Stimulated activated CD4-positive, alpha-beta T cell treated with anti-CD3 and anti-CD28 coated beads, Interleukin-15, amount 100 ng/mL, for 48 hours (primary cell): ENCODE measurements at regions not wholly inside any gene's neighbourhood (a gene's known extent, or its start where the extent isn't known, plus 50 kb on each side); places are given as distances from the start of the nearest gene placed in this dataset.
A peak's percentile ranks its signal among the peaks of the same experiment; 100 is the strongest.

Experiments
- DNase-seq, 2 donors: peaks; one replicate each; pipeline ENCODE4 v3.0.0-alpha.2; 2020; ENCODE audit warnings: low read depth in 2 of 2

DNA sequence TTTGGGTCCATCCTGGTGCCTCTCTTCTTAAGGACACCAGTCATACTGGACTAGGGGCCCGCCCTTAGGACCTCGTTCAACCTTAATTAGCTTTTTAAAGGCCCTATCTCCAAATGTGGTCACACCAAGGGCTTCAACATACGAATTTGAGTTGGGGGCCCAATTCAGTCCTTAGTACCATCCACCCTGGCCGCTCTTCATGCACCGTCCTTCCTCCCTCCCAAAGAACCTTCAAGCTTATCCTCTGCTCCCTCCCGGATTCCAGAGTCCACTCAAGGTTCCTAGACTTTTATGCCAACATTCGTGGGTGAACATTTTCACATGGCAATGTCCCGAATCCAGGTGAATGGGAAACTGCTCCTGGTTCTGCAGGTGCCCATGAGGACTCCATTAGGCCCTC lies 201.3 kb upstream of the IGF1R start:
- DNase-seq = no peak

DNA sequence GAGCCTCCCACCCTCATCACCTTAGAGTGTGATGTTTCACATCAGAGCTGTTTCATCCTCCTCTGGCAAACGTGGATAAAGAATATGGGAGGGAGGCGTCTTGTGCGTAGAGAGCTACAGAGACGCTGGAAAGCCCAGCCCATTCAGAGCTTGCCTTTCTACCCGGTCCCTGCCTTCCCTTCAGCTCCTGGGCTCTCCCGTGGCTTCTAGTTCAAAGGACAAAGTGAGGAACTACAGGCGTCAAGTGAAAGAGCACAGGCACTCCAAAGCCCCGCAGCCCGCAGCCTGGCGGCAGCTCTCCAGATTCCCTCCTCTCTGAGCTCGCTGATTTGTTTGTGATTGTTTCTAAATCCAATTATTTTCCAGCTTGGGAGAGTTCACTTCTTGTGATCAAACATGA lies 197.1 kb upstream of the IGF1R start:
- DNase-seq = no peak

GRCh38 chr15:98452238-98452637 lies 196.1 kb upstream of the IGF1R start:
- DNase-seq = no peak

DNA sequence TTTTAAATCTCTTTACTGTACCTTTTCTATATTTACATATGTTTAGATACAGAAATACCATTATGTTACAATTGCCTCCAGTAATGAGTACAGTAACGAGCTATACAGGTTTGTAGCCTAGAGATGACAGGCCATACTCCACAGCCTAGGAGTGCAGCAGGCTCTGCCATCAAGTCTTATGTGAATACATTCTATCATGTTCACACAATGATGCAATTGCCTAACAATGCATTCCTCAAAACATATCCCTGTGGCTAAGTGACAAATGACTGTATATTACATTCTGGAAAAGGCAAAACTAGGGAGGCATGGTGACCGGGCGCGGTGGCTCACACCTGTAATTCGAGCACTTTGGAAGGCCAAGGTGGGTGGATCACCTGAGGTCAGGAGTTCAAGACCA lies 192.4 kb upstream of the IGF1R start:
- no peak for DNase-seq

DNA sequence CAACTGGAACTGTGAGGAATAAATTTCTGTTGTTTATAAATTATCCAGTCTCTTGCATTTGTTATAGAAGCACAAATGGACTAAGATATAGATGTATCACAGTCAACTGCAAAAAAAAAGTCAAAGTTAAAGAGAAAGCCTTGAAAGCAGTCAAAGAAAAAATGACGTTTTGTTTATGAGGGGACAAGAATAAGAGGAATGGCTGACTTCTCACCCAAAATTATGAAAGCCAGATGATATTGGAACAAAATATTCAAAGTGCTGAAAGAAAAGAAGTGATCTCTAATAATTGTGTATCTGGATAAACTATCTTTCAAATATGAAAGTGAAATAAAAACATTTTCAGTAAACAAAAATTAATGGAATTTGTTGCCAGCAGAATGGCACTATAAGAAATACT lies 171.8 kb upstream of the IGF1R start:
- no peak for DNase-seq

DNA sequence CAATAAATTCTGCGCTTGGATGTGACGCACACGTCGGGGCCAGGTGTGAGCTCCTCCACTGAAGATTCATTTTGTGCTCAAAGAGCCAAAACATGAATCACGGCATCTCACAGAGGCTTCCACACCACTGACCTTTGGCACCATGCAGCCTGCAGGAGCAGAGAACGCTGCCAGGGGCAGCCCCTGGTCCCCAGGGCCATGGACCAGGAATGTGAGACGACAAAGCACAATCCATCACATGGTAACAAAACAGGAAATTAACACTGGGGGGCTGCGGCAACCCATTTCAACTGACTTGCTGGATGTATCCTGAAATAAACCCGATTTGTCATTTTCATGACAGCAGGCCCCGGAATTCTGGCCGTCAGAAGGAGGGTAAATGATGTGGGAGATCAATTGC lies 167.5 kb upstream of the IGF1R start:
- no peak for DNase-seq

DNA sequence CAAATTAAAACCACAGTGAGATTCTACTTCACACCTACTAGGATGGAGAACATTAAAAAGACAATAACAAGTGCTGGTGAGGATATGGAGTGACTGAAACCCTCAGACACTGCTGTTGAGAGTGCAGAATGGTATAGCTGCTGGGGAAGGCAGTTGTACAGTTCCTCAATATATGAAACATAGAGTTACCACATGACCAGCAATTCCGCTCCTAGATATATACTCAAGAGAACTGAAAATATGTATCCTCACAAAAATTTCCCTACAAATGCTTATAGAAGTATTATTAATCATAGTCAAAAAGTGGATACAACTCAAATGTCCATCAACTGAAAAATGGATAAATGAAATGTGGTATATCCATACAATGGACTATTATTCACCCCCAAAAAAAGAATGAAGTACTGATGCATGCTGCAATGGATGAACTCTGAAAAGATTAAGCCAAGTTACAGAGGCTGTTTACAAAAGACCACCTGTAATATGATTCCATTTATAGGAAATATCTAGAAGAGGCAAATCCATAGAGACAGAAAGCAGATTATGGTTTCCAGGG lies 164.7 kb upstream of the IGF1R start:
- no peak for DNase-seq

GRCh38 chr15:98484914-98485313 lies 163.4 kb upstream of the IGF1R start:
- DNase-seq = no peak

GRCh38 chr15:98485451-98485850 lies 162.9 kb upstream of the IGF1R start:
- no peak for DNase-seq

DNA sequence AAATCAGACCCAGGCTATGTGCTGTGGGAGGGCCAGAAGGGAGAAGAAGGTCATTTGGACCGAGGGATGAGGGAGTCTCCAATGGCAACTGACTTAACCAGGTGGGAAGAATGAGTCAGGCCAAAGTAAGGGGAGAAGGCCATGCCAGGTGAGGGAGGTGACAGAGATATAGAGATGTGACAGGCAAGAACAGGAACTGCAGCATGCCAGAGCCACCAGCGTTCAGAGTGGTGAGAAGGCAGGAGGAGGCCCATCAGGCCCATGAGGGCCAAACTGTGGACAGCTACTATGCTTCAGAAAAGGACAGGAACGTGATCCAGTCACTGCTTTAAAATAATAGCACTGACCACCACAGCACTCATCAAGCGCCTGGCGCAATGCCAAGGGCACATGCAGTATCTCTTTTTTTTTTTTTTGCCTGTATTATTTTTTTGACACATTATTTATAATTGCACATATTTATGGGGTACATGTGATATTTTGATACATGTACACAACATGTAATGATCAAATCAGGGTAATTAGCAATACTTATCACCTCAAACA lies 154.3 kb upstream of the IGF1R start:
- no peak for DNase-seq

GRCh38 chr15:98501192-98501591 lies 147.1 kb upstream of the IGF1R start:
- DNase-seq = no peak

GRCh38 chr15:98501632-98502031 lies 146.7 kb upstream of the IGF1R start:
- no peak for DNase-seq

DNA sequence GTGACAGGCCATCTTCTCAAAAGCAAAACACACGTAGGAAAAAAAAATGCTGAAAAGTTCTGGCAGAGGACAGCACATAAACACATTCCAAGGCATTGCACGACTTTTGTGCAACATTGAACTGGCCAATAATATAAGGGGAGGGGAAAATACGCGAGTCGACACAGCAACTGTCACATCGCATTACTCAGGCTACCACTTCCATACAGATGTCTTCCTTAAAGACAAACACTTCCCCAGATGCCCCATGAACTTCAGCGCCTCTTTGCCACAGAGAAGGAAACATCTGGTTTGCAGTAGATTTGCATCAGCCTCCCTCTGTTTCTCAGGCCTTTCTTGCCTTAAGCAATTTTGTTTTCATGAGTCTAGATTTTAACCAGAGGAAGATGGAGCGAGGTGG lies 144.4 kb upstream of the IGF1R start:
- no peak for DNase-seq

DNA sequence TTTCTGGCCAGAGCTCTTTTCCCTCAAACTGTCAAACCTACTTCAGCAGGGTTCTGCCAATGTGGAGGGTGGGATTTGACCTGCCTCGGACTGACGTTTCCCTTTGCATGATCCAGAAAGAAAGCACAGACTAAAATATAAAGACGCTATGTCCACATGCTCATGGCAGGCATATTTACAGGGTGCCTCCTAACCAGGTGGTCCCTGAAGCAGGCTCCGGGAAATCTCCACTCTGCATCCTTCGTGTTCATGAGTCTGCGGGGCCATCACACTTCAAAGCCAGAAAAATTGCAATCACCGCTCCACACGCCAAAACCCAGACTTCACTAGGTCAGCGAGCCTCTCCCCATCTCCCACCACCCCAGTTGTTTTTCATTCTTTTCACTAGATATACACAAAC lies 143.3 kb upstream of the IGF1R start:
- DNase-seq = no peak

- DNase-seq = no peak
Observed at GRCh38 chr15:98505611-98506031, 142.7 kb upstream of the IGF1R start.

DNA sequence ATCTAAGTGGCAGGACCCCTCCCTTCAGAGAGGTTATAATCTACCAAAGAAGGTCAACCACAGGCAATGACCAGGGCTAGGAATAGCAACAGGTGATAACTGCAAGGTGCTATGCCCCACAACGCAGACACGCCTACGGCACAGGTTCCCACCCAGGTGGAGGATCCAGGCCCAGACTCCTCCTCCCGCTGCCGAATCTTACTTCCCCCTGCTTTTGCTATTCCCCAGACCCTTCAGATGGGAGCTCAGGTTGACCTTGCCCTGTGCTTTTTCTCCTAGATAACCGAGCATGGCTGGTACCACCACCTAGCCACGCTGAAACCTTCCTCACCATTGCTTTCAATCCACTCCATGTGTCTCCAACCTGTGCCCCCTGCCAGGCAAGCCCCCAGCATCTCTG lies 142.2 kb upstream of the IGF1R start:
- no peak for DNase-seq

- DNase-seq = no peak
Observed at GRCh38 chr15:98506711-98507110, 141.6 kb upstream of the IGF1R start.

GRCh38 chr15:98513428-98513986 lies 134.8 kb upstream of the IGF1R start:
- no peak for DNase-seq

GRCh38 chr15:98514034-98514622 lies 134.2 kb upstream of the IGF1R start:
- no peak for DNase-seq

DNA sequence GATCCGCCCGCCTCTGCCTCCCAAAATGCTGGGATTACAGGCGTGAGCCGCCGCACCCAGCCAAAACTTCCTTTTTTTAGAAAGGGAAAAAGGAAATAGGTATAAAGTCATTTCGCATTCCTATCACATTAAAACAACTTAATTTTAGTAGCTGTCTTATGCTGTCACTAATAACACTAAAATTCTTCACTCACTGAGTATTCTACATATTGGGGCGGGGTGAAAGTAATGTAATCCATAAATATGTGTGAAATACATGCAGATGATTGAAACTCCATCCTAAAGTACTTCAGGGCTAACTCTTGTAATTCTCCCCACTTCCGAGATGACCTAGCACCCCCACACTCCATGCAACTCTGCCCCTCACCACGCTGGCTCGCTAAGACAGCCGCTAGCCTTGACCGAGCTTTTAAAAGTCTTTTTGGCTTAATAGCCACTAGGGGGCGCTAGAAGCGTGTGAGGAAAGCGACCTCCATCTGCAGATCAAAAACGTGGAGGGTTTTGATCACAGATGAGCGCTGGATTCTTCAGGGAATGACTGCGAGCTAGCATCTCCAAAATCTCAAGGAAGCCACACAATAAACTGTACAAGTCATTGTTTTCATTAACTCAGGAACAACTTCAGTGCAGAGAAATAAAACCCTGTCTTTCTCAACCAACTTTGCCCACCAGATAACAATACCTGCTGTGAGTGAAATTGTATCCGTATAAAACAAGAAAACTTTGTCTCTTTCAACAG lies 129.3 kb upstream of the IGF1R start:
- peak; percentile 10 to 22 for DNase-seq

DNA sequence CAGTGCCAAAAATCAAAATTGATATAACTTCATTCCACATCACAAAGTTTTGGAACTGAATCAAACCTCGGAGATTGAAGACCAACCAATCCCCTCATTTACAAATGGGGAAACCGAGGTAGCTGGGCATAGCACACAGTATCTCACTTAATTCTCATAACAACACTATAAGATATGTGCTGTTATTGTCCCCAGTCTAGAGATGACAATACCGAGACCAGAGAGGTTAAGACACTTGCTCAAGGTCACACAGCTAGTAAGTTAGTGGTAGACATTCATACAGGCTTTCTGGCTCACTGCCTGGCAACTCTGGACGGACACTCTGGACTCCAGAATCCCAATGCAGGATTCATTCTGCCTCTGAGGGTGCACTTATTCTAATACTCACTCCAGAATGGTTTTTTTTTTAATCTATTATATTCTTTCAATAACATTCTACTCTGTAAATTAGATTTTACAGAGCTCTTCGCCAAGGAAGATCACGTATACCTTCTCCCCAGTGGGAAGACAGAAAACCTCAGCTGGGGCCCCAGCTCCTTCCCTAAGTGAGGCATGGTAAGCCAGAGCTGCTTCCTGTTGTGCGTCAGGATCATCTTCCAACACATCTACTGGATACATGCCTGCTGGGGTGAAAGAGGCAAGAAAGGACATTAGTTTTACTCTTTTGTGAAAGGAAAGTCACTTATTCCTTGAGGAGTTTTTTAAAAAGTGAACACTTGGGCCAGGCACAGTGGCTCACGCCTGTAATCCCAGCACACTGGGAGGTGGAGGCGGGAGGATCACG lies 128.4 kb upstream of the IGF1R start:
- DNase-seq = no peak

DNA sequence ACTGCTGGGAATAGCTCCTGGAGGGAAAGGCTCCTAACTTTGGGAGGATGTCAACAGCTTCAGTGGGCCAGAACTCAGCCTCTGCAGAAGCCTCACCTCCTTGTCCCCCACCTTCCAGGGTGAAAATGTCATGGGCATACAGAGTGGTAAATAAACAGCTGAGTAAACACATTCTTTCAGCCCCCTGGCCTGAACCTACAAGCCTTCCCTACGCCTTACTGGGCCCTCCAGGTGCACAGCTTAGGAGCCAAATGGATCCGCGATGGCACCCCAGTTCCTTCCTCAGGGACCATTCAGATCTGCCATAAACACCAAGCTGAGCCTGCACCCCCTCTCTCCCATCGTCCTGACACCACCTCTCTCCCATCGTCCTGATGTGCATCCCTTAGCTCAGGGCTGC lies 126.2 kb upstream of the IGF1R start:
- DNase-seq = no peak
